Testis (tissue), 2 donors: ENCODE measurements at regions not wholly inside any gene's neighbourhood (a gene's known extent, or its start where the extent isn't known, plus 50 kb on each side); places are given as distances from the start of the nearest gene placed in this dataset.

Source experiments
- DNase-seq: peaks from one replicate; pipeline ENCODE4 v3.0.0-alpha.2; 2019
- H3K27ac ChIP-seq, 2 donors: fragments of 200-600 bp; sonication (generic); one replicate each; pipeline ENCODE4 v1.5.1; 2019
- H3K27me3 ChIP-seq: fragments of 200-600 bp; sonication (generic); one replicate; pipeline ENCODE4 v1.5.1; 2019
- H3K36me3 ChIP-seq: fragments of 200-600 bp; sonication (generic); one replicate; pipeline ENCODE4 v1.5.1; 2017; ENCODE audit warnings: low read depth; ENCODE audit errors: missing control alignments
- H3K4me1 ChIP-seq: fragments of 200-600 bp; sonication (generic); one replicate; pipeline ENCODE4 v1.5.1; 2019
- H3K4me3 ChIP-seq, 2 donors: fragments of 200-600 bp; sonication (generic); one replicate each; pipeline ENCODE4 v1.5.1; 2017 to 2019
- H3K9me3 ChIP-seq: fragments of 200-600 bp; sonication (generic); one replicate; pipeline ENCODE4 v1.5.1; 2017
- CTCF ChIP-seq, 3 experiments: fragments of 450-650 bp in 2 of 3; fragments of 200-600 bp in 1 of 3; sonication (generic) in 1 of 3; IDR thresholded peaks; one replicate each; pipeline ENCODE4 v1.5.1; 2016 to 2019; ENCODE audit warnings: antibody characterized with exemption in 3 of 3, mild to moderate bottlenecking in 2 of 3, moderate library complexity in 1 of 3
- POLR2A ChIP-seq: fragments of 450-650 bp; IDR thresholded peaks from one replicate; pipeline ENCODE4 v1.6.1; 2017; ENCODE audit warnings: antibody characterized with exemption, mild to moderate bottlenecking, moderate library complexity
- WGBS, 2 donors: methylation state at CpG; one replicate each; pipeline ENCODE4 v1.1.5; 2018; 5-methylcytosine and 5-hydroxymethylcytosine counted together
- intact Hi-C: fragments of 100-400 bp; cut with DNase I; formaldehyde crosslinking; loops from one replicate; pipeline ENCODE4 v1.15.1; 2023; ENCODE audit warnings: low total_unique reads

GRCh38 chr3:112741983-112742382 lies 101.0 kb upstream of the CCDC80 start:
- intact Hi-C loops: no loop called here
- H3K27me3 ChIP-seq: no peaks in the 10 kb centered on the region

GRCh38 chr3:112740835-112741234 lies 99.9 kb upstream of the CCDC80 start:
- intact Hi-C loops: no loop called here
- no peak for DNase-seq
- Histone ChIP-seq H3K9me3 (no peaks in the 10 kb centered on the region), H3K27me3 (no peaks in the 10 kb centered on the region), H3K4me1 (no peaks in the 10 kb centered on the region), H3K27ac (no peak overlapping the region), H3K36me3 (no peaks in the 10 kb centered on the region), H3K4me3 (no peak overlapping the region)
- WGBS, 2 donors: 90 to 92% methylated on average over 4 of the region's 4 CpGs
- TF ChIP-seq POLR2A (no peak), CTCF (IDR thresholded peaks at IDR 0.05) (no peak)

More at GRCh38 chr3:112741983-112742382, 101.0 kb upstream of the CCDC80 start:
- no peaks in the 10 kb centered on the region for H3K4me1 ChIP-seq
- no peaks in the 10 kb centered on the region for H3K36me3 ChIP-seq
- no peak overlapping the region for H3K27ac ChIP-seq
- TF ChIP-seq POLR2A (no peak), CTCF (IDR thresholded peaks at IDR 0.05) (no peak)
- H3K9me3 ChIP-seq: no peaks in the 10 kb centered on the region
- DNase-seq: no peak
- no peak overlapping the region for H3K4me3 ChIP-seq

- no peak overlapping the region for H3K27ac ChIP-seq
- no peaks in the 10 kb centered on the region for H3K36me3 ChIP-seq
- H3K27me3 ChIP-seq: no peaks in the 10 kb centered on the region
- H3K4me1 ChIP-seq: no peaks in the 10 kb centered on the region
- TF ChIP-seq CTCF (IDR thresholded peaks at IDR 0.05): no peak
- TF ChIP-seq POLR2A: no peak
- intact Hi-C loops: no loop called here
- no peak overlapping the region for H3K4me3 ChIP-seq
- no peak for DNase-seq
- WGBS, 2 donors: 77 to 82% methylated on average over 1 of the region's 1 CpG
- H3K9me3 ChIP-seq: no peaks in the 10 kb centered on the region
These were observed 98.5 kb upstream of the CCDC80 start for GRCh38 chr3:112739252-112739965.

GRCh38 chr3:112738366-112738765 lies 97.4 kb upstream of the CCDC80 start:
- DNase-seq: no peak
- intact Hi-C loops: no loop called here

More at GRCh38 chr3:112738366-112738765, 97.4 kb upstream of the CCDC80 start:
- no peak overlapping the region for H3K4me3 ChIP-seq
- no peaks in the 10 kb centered on the region for H3K27me3 ChIP-seq
- no peaks in the 10 kb centered on the region for H3K36me3 ChIP-seq
- no peak overlapping the region for H3K27ac ChIP-seq
- H3K9me3 ChIP-seq: no peaks in the 10 kb centered on the region
- no peak for TF ChIP-seq CTCF (IDR thresholded peaks at IDR 0.05)
- no peak for TF ChIP-seq POLR2A
- no peaks in the 10 kb centered on the region for H3K4me1 ChIP-seq
